DMS53 treated with DMSO at 0.1 percent for 48 hours (cell line): ENCODE measurements at regions not wholly inside any gene's neighbourhood (a gene's known extent, or its start where the extent isn't known, plus 50 kb on each side); places are given as distances from the start of the nearest gene placed in this dataset.
A peak's percentile ranks its signal among the peaks of the same experiment; 100 is the strongest.
"Not testable (repeated sequence)": the region's sequence is repeated elsewhere in the genome, so short reads cannot be mapped to it uniquely, and the experiment has no call there.

Source experiments
- DNase-seq: peaks from one replicate; lab custom pipeline; 2025; ENCODE audit not compliant: unreplicated experiment; lab: John Stamatoyannopoulos, UW

DNA sequence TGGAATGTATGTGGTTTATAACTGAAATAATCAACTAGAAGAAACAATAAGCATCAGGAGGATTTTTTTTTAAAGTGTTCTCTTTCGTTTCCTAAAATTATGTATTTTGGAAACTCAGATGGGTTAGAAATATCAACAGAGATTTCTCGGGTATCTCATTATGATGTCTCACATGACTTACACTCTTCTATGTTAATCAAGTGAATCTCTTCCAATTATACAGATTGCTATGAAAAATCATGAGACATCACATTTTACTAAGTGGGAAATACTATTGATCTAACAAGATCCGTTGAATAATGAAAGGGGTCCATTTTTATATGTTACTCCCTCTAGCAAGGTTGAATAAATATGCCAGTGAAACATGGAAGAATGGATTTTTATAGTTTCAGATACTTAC, 54.7 kb upstream of the NRIP1 start:
- DNase-seq: no peak

DNA sequence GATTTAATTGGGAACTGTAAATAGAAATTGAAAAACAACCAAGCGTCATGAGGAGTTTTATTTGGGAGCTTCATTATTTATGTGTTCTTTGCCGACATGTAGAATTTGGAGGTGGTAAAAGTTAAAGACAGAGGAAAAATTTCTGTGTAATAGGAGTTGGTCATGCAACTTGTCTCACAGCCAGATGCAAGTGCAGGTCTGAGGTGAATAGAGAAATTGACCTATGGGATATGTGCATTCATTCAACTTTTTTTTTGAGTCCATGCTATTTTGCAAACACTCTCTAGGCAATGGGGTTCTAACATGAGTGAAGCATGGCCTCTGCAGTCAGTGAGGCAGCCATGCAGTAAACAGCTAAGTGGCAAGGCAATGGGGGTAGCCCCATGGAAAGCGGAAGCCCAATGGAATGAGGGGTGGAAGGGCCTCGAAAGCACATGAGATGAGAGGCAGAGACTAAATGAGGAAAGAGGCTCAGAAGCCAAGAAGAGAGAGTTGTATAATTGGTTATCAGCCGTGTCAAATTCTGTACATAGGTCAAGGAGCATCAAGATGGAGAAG, 56.4 kb upstream of the NRIP1 start:
- no peak for DNase-seq

DNA sequence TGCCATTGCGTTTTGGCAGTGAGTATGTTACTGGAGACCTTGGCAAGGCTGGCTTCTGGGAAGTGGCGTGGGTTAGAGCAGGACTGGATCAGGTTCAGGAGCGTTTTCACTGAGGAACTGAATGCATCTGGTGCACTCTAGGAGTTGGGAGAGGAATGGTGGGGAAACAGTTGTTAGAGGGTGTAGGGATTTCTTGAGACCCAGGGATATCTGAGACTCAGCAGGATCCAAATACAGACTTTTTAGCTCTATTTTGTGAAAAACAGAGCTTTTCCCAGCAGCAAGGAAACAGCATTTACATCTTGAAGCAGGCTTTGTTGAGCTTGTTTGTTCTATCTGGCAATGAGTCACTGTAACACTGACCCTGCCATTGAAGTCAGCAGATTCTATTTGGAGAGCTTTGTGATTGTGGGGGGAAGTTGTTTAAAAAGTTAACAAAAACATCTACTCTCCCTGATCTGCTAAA, 56.9 kb upstream of the NRIP1 start:
- DNase-seq: peak; percentile 71

DNA sequence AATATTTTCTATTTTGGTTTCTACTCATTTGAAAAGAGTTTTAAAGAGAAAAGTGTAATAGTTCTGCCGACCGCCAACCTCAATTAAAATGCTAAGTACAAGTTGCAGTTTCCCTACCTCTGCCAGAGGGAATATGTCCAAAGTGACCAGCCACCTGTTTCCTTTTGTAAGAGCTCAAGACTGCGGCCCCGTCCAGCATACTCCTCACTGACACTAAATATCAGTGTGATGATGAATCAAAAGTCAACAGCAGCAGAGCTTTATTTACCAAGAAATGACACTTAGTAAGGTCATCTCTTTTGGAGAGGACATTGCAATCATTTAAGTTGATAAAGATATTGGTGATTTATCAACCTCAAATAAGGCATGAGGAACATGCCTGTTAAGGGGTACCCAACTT, 57.4 kb upstream of the NRIP1 start:
- DNase-seq: peak; percentile 15

DNA sequence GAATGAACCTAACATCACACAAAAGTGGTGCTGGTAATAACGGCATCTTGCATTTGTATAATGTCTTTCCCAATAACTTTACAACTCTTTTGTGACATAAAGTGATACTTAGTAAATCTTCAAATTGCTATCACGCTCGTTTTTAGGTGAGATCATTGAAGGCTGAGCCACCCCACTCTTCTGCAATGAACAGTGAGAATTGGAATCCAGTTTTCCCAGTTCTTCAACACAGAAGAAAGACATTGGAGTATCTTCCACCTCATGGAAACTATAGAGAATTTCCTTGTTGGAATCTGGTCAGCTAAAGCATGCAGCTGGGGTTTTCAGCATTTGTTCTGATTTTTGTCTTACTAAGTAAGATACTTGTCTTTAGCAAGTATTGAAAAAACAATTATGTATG, 59.9 kb upstream of the NRIP1 start:
- no peak for DNase-seq

DNA sequence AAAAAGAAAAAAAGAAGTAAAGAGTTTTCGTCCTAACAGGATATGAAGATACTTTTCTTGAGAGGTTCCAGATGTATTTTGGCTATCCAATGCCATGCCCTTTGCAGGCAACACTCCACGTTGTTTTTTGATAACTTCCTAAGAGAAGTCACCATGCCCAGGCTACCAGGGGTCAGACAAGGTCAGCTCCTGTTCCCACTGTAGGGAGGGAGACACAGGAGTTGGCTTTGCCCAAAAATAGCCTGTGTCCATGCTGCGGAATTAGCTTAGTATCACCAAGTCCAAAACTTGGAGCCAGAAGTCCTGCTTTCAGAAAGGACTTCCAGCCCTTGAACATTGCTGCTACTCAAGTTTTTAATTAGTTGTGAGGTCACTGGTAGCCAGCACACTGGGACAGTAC, 62.1 kb upstream of the NRIP1 start:
- DNase-seq: no peak

DNA sequence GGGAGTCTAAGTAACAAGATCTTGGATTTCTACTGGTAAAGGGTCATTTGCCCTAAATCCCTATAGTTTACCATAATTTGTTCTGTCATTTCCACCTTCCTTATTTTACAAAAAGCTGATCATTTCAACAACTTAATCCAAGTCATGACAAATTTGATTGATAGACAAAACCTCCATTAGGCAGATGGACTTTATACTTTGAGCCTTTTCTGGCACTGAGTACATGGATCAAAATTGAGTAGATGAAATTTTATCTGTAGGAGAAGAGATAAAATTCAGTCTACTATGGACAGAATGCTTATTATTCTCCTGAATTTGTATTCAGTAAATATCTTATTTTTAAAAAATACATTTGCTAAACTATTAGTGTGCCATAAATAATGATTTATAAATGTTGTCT, 62.6 kb upstream of the NRIP1 start:
- DNase-seq: no peak

DNA sequence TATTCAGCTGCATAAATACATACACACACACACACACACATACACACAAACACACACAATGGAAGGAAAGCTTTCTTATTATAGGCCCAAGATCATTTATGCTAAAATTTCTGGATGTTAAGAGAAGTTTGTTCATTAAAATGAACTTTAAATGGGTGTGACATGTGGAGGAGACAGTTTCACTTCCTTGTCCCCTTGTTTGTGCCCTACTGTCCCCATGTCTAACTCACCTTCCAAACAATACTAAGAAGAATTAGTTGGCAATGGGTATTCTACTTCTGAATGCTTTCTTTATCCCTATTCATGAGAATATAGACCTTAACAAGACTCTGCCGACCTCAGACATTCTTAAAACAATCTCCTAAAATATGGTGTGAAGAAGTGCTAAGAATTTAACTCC, 63.5 kb upstream of the NRIP1 start:
- DNase-seq: no peak

DNA sequence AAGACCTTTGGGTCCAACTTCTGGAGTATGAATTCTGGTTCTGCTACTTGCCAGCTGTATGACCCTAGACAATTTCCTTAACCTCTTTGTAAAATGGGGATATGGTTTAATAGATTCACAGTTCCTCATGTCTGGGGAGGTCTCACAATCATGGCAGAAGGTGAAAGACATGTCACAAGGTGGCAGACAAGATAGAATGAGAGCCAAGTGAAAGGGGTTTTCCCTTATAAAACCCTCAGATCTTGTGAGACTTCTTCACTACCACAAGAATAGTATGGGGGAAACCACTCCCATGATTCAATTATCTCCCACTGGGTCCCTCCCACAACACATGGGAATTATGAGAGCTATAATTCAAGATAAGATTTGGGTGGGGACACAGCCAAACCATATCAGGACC, 63.9 kb upstream of the NRIP1 start:
- not testable (repeated sequence) for DNase-seq

DNA sequence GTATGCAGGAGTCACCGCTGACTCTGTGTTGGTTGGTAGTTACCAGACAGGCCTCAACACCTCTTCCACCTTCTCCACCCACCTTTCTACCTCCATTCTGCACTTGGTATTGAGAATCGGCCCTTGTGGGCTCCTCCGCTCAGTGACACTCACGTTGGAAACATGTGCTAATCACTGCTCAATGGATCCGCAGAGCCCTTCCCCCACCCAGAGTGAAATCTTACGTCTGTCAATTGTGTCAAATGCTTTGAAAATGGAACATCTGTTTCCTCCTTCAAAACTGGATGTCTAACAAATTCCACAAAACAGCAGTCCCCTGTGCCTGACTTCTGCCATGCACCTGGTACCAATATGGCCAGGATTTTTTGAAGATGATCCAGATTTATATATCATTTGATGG, 65.5 kb upstream of the NRIP1 start:
- DNase-seq: no peak

DNA sequence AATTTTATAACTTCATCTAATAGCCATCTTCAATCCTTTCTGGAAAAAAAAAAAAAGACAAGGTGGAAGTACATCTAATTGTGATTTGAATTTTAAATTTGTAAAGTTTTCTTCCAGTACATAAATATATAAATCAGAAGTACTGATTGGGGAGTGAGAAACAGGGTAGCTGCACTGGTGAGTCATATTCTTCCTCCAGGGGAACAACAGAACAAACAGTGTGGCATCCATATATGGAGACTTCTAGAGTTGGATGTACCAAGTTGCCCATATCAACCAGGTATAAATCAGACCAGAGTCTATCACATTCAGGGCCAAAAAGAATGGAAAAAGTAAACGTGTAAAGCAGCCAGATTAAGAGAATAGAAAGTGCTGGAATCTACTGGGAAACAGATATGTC, 66.0 kb upstream of the NRIP1 start:
- no peak for DNase-seq

DNA sequence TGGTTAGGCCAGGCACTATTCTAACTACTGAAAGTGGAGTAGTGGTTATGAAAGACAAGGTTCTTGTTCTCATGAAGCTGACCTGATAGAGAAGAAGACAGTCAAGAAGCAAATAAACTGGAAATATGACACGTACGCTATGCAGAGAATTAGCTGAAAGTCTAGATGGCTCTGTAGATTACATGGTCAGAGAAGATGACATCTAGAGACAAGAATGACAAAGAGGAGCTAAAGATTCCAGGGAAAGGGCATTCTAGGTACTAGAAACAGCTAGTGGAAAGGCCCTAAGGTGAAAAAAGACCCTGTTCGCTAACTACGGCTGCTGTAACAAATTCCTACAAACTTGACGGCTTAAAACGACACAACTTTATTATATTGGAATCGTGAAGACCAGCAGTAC, 68.0 kb upstream of the NRIP1 start:
- DNase-seq: no peak

DNA sequence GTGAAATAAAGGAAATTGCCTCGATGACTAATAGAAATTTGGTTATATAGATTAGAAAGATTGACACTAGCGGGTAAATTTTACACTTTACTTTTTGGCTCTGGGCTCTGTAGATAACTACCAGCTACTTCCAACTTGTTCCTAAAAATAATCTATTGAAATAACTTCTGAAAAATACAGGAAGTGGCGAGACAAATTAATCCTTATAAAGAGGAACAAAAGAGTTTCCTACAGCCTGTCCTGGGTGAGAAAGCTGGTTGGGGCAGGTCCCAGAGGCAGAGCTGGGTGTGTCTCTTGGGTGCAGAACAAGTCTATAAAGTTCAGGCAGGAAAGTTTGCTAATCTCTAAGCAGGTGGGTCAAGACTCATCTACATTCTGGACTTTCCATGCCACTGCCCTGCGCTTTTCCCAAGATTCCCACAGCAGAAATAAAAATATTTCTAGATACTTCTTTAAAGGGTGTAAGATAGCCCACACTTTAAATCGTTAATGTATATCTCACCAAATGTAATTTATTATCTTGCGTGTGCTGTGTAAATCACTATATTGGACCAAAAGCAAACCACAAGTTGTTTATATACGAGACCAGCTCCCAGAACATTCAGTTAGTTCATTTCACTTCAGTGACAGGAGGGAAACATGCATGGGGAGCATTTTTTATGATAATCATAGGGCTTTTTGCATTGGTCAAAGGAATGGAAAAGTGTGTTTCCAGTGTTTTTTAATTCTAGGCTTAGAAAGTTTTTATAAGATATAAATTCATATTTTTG, 70.1 kb upstream of the NRIP1 start:
- DNase-seq: no peak

DNA sequence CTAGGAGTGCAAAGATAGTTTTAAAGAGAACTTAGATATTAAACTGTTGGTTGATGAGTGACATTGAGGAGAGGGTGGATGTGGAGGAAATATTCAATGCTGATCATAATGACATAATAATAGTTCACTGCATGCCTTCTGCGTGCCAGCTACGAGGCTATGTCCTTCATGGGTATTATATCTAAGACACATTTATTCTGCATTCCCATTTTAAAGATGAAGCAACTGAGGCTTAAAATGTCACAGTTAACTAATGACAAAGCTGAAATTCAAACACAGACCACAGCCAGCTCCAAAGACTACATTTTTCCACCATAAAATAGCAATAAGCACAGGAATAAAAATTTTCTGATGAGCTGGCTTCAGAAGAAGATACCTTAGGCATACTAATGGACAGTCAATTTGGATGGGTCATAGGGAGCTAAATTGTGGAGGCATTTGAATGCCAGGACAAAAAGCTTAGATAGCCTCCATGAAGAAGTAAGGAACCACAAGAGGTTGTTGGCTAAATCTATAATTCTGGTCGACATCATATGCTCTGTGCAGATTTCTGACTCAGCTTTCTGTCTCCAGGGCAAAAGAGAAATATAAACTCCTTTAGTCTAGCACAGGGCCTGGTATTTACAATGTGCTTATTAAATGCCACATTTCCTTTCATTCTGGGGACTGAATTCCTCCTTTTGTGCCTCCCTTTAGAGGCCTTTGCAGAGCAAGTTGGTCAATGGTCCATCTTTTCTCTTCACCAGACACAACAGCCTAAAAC, 71.2 kb upstream of the NRIP1 start:
- DNase-seq: no peak

DNA sequence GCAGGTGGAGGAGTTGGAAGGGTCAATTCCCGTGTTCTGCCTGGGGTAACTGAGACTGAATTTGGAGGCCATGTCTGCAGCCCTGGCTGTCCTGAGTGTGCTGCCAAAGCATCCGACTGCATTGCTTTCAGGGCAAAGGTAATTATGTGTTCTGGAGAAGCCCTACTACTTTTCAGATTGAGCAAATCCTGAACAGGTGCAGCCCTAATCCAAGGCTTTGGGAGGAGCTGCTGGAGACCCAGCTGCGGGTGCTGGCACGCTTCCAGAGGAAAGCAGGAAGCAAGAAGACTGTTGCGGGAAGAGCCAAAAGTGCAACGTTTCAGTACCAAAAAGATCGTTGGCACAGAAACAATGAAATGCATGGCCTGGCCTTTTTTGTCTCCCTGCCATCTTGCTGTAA, 73.7 kb upstream of the NRIP1 start:
- peak; percentile 48 for DNase-seq

DNA sequence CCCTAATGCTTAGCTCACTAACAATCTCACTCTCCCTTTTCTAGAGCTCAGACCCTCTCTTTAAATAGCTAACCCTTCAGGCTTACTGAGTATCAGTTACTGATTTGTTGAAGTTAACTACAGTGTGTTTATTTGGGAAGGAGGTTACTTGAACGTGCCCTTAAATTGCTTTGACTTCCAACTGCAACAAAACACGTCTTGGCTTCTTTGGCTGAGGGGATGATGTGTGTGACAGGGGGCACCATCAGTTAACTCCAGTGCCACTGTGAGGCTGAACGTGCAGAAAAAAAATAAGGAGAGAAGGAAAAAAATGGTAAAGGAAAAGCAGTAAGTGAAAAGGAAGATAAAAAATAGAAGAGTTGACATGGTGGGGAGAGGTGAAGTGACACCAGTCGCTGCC, 75.1 kb upstream of the NRIP1 start:
- no peak for DNase-seq

DNA sequence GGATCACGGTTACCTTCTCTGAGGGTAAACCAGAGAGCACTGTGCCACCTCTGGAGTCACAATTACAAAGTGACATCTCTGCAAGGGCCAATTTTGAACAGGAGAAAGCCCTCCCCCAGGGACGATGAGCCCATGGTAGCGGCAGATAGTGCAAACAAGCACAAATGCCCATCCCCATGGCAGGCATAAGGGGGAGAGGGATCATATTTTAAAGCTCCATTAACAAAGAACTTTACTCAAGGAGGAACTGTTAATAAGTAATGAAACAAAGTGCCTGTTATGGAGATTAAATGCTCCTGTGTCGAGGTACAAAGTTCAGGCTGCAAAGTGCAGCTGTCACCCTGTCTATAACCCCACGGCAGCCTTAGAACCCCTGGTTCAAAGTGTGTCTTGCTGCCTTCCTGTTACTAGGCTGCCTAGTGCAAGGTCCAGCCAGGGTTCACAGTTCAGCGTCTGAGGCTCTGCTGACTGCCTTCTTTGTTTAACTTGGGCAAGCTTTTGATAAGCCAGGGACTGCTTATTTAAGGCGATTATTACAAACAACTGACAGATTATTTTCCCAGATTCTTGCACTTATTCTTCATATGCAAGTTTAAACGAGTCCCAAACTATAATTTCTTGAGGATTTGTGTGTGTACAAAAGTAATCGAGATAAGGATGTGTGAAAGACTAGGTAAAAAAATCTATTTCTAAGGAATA, 75.7 kb upstream of the NRIP1 start:
- peak; percentile 74 for DNase-seq

DNA sequence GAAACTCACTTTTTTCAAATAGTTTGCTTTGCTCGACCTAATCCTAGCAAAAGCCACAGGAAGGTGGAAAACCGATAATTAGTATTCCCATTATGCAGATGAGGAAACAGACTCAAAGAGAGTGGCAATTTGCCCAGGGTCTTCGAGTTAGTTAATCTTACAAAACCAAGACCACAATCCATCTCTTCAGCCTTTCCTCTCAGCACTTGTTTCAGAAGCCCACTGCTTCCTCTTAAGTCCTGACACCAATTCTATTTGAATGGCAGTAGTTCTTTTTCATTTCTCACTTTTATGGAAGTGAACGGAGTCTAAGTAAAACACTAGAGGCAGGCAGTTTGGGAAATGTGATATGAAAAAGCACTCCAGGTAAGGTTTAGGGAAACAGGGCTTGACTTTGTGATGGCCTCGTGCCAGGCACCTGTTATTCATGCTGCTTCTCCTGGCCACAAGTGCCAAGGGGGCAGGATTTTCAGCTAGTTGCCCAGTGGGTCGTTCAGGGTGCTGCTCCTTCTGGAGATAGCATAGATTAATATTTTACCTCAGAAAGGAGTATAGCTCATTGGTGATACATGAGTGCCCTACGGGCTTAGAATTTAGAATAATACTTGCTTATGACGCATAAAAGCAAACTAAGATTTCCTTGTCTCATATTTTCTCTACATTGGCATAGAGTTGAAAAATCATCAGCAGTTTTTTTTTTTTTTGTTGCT, 76.6 kb upstream of the NRIP1 start:
- peak; percentile 27 for DNase-seq

DNA sequence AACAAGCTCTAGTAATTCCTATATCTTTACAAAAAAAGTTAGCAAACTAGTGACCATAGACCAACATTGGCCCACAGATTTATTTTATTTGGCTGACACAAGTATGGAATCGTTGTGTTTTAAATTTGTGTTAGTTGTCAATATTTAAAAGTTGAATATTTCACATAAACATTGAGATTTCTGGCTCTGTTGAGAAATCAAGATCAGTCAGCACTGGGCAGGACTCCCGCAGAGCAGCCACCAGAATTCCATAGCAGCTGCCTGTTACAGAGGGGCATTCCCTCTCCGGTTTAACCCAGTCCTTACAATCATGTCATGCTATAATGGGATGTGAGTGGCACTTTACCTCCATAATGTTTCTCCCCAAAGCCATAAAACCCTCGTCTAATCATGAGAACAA, 79.2 kb upstream of the NRIP1 start:
- no peak for DNase-seq

DNA sequence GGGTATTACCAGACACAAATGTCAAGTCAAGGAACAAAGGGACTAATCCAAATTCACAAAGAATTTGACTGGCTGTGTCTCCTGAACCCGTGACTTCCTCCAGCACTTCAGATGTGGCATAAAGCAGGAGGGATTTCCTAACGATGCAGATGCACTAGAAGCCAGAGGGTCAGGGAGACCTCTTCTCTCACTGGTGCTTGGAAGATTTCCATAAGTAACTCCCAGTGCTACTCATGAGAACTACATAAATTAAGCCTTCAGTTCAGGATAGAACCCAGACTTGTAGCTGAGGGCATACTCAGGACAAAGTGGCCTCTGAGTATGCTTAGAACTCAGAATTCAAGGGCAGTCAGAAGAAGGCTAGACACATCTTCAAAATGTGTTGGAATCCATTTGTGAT, 83.6 kb upstream of the NRIP1 start:
- no peak for DNase-seq

DNA sequence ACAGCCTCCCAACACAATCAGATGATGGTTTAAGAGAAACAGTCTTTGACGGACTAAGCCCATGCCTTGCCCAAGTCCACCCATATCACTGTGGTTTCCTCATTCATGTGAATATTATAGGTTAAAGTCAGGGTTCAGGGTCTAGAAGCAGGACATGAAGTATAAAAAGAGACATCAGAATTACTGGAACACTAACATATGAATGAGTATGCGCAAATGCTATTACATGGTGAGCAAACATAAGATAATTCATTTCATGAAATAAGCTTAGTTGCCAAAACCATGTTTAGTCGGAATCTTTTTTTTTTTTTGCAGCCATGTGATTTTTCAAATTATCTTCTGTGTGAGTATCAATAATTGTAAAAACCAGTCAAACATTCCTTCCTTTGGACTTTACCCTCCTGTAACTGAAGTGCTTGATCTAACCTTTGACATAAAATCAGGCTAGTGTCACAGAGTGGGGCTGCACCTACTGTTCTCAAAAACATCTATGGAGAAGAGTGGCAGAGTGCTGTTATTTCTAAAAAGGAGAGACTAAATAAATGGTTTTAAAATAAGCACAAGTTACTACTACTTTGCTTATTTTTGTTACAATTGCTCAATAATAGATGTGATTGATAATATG, 84.9 kb upstream of the NRIP1 start:
- DNase-seq: no peak
